ENCODE measurements at regions not wholly inside any gene's neighbourhood (a gene's known extent, or its start where the extent isn't known, plus 50 kb on each side); places are given as distances from the start of the nearest gene placed in this dataset.

DNA sequence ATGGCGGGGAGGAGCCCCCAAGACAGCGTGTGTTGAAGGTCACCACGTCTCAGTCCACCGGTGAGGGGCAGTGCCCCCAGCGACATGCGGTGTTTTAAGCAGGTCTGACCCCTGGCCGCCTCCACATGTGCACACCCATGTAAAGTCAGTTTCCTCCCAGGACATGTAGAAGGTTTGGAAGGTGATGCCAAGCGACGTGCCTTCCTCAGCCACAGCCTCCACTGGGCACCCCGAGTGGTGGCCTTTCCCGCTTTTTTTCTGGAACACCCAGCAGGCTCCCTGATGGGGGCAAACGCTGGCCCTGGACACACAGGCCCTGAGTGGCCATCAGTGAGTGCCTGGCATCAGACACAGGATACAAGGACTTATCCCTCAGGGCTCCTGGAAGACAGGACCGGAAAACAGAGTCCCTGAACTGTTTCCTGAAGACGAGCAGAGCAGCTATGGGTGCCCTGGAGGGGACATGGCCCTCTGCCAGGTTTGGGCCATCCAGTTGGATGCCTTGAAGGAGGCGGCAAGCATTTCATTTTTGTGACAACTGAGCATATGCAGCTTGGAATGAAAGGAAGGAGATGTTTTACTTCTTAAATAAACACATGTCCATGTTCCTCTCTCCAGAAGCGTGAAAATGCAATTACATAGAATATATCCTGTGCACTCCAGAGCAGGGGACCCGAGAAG lies 275.8 kb upstream of the IRX2 start:
- ChIA-PET POLR2A (no interaction called here), CTCF (ENCODE audit: low intra/inter-chr PET ratio) (no interaction called here)
- FAIRE-seq: no peak
- no peak for ATAC-seq
- Histone ChIP-seq H3K27ac (ENCODE audit: extremely low read depth, low read depth, low read length) (no peak overlapping the region), H4K20me1 (replicated peaks; ENCODE audit: control insufficient read depth, insufficient read depth, low read length) (no peaks in the 10 kb centered on the region; the same call in 1 of the 2 replicates), H3K4me2 (ENCODE audit: insufficient read depth, low read length) (no peak overlapping the region), H3K4me1 (replicated peaks in 1 of 2; ENCODE audit: control insufficient read depth in 2 of 2, insufficient read depth in 2 of 2, low read length in 2 of 2) (no peaks in the 10 kb centered on the region; a peak in 1 of 5 replicates), H3K9ac (ENCODE audit: insufficient read depth in 1 of 2, low read depth in 2 of 2, low read length in 2 of 2) (no peak overlapping the region), H3K27me3 (ENCODE audit: control insufficient read depth in 2 of 2, insufficient read depth in 2 of 2, low read length in 2 of 2) (peaks cover 0 to 35% of the 10 kb centered on the region in 2 experiments; a peak in 2 of 5 replicates), H3K4me3 (no peak overlapping the region), H2AFZ (ENCODE audit: low read depth, low read length) (no peak overlapping the region), H3K79me2 (ENCODE audit: control insufficient read depth, insufficient read depth, low read length) (no peaks in the 10 kb centered on the region), H3K9me1 (ENCODE audit: control insufficient read depth, insufficient read depth, low read length) (no peaks in the 10 kb centered on the region), H3K36me3 (ENCODE audit: control insufficient read depth, insufficient read depth, low read length) (no peaks in the 10 kb centered on the region), H3K9me3 (replicated peaks; ENCODE audit: control insufficient read depth, insufficient read depth, low read depth, low read length) (no peaks in the 10 kb centered on the region)
- in situ Hi-C loops (cut with MboI) (no loop called here), intact Hi-C loops (cut with micrococcal nuclease) (no loop called here)
- BruUV-seq (replicated peaks): no TSS peak
- no peak for DNase-seq (ENCODE audit: extremely low read depth in 1 of 4, low spot score in 3 of 4)
- WGBS (ENCODE audit: insufficient coverage, low coverage, missing lambda C conversion rate): 2% methylated on average over 17 of the region's 17 CpGs
- no peak for TF ChIP-seq ZNF124 (CRISPR knock-in tag; IDR thresholded peaks at IDR 0.05)
- TF ChIP-seq CBX8 (IDR thresholded peaks at IDR 0.05; ENCODE audit: borderline replicate concordance, extremely low read depth, low read depth, low read length, poor library complexity, severe bottlenecking): no peak
- TF ChIP-seq FOXK1 (CRISPR knock-in tag; IDR thresholded peaks at IDR 0.05; ENCODE audit: borderline replicate concordance): no peak
- TF ChIP-seq ZNF121 (CRISPR knock-in tag; conservative IDR thresholded peaks at IDR 0.05): no peak
- no peak for TF ChIP-seq ASH1L (IDR thresholded peaks at IDR 0.05; ENCODE audit: borderline replicate concordance, low read depth, partially characterized antibody)
- no peak for TF ChIP-seq RBBP5 (IDR thresholded peaks at IDR 0.05; ENCODE audit: borderline replicate concordance, insufficient read depth, low read length, poor library complexity, severe bottlenecking)
- TF ChIP-seq SRSF1 (IDR thresholded peaks at IDR 0.05; ENCODE audit: low read depth, low read length): no peak
- TF ChIP-seq NUFIP1 (IDR thresholded peaks at IDR 0.05; ENCODE audit: partially characterized antibody): no peak
- TF ChIP-seq ERF (CRISPR knock-in tag; IDR thresholded peaks at IDR 0.05): no peak
- TF ChIP-seq GABPB2 (CRISPR knock-in tag; conservative IDR thresholded peaks at IDR 0.05): no peak
- TF ChIP-seq NEUROD1 (IDR thresholded peaks at IDR 0.05; ENCODE audit: borderline replicate concordance, low read depth, low read length, partially characterized antibody): no peak
- no peak for TF ChIP-seq ZNF224 (CRISPR knock-in tag; IDR thresholded peaks at IDR 0.05)
- TF ChIP-seq TCF3 (CRISPR knock-in tag; IDR thresholded peaks at IDR 0.05): no peak
- TF ChIP-seq, protein P1, sequence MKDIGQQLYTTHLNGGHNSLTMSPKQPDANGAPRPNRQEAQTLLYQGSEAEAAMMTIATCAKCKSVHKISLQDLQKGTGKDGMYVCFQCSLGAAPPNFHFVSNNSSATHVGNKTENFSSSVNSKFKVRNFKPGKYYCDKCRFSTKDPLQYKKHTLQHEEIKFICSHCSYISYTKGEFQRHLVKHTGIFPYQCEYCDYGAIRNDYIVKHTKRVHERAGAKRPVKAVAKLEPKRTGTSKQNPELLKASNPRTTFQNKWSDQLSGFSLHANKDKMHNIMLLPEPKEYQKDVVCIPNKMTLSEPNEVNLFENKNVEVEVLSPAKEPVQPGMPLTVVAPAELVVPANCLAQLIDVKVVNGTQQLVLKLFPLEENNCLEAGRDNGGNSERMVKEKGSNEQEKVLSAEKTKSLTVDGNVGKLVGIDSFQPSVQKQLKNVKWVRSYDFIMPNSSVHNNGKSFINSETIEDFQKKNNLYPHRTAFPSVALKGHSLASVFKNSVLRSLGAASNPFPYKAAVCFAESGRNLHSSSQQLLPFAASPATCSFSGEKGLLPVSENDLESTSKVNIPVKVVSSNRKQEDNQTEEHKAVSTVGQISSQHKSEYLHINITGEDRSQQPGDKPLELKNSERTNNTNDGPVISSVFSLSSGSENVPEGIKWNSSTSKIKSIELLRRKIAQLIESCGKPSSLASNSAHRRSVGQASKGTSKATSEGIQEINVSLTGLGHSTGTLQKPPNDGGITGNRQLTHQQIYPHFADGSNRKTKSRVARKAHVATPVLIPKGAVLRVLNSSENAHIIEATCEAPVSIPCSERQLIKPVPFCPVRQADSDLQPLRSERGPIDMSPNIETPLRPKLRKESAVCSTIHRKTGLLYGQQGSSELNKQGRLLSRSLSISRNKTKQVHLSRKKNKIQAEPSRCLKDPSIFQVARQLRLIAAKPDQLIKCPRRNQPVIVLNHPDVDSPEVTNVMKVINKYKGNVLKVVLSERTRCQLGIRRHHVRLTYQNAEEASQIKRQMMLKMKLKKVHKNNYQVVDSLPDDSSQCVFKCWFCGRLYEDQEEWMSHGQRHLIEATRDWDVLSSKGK (CRISPR knock-in tag; IDR thresholded peaks at IDR 0.05): no peak
- no peak for TF ChIP-seq HMG20B (CRISPR knock-in tag; IDR thresholded peaks at IDR 0.05)
